Fibroblast of the aortic adventitia (primary cell): ENCODE measurements at regions not wholly inside any gene's neighbourhood (a gene's known extent, or its start where the extent isn't known, plus 50 kb on each side); places are given as distances from the start of the nearest gene placed in this dataset.
A peak's percentile ranks its signal among the peaks of the same experiment; 100 is the strongest.

Source experiments
- DNase-seq: peaks from one replicate; pipeline ENCODE4 v3.0.0-alpha.2; 2010; ENCODE audit warnings: low read depth
- H3K4me3 ChIP-seq: 2 replicates; pipeline ENCODE4 v1.5.1; 2011; ENCODE audit warnings: low read depth, mild to moderate bottlenecking, control low read depth, low read length, moderate library complexity
- TF ChIP-seq, protein P1 (sequence below): IDR thresholded peaks from 2 replicates; pipeline ENCODE4 v1.5.1; 2011; ENCODE audit warnings: mild to moderate bottlenecking, low read length, control low read depth, inconsistent platforms; ENCODE audit not compliant: insufficient read depth

DNA sequence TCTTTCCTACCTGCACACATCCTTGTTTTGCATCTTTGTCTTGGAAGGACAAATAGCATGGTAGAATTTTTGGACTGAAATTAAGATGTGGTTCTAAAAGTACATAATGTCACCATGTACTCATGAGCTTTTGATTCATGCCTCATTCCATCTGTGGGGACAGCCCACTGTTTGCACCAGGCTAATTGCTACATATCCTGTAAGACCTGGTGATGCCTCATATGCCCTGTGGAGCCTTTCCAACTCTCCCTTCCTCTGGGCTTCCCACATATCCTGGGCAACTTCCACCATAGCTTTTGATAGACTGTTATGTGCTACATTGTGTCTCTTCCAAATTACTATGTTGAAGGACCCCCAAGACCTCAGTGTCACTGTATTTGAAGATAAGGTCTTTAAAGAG, 213.6 kb upstream of the PREP start:
- no peak for DNase-seq
- H3K4me3 ChIP-seq, result no peak overlapping the region
- TF ChIP-seq, protein P1, sequence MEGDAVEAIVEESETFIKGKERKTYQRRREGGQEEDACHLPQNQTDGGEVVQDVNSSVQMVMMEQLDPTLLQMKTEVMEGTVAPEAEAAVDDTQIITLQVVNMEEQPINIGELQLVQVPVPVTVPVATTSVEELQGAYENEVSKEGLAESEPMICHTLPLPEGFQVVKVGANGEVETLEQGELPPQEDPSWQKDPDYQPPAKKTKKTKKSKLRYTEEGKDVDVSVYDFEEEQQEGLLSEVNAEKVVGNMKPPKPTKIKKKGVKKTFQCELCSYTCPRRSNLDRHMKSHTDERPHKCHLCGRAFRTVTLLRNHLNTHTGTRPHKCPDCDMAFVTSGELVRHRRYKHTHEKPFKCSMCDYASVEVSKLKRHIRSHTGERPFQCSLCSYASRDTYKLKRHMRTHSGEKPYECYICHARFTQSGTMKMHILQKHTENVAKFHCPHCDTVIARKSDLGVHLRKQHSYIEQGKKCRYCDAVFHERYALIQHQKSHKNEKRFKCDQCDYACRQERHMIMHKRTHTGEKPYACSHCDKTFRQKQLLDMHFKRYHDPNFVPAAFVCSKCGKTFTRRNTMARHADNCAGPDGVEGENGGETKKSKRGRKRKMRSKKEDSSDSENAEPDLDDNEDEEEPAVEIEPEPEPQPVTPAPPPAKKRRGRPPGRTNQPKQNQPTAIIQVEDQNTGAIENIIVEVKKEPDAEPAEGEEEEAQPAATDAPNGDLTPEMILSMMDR, result no peak

DNA sequence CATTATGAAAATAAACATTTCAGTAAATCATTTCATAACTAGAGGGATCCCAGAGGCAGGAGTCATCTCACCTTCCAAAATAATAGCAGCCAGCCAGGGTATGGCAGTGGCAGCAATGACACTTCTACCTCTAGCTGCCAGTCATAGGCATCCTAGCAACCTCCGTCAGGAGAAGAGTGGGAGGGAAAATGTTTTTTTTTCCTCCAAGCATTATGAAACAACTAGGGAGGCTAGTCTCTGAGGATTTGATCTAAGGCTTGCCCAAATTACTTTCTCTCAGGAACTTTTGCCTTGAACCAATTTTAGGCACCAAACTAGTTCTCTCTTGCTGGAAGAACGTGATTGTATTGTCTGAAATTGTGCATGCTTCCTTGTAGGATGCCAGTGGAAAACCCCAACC, 208.7 kb upstream of the PREP start:
- DNase-seq, result peak; percentile 40
- TF ChIP-seq, protein P1, result no peak

DNA sequence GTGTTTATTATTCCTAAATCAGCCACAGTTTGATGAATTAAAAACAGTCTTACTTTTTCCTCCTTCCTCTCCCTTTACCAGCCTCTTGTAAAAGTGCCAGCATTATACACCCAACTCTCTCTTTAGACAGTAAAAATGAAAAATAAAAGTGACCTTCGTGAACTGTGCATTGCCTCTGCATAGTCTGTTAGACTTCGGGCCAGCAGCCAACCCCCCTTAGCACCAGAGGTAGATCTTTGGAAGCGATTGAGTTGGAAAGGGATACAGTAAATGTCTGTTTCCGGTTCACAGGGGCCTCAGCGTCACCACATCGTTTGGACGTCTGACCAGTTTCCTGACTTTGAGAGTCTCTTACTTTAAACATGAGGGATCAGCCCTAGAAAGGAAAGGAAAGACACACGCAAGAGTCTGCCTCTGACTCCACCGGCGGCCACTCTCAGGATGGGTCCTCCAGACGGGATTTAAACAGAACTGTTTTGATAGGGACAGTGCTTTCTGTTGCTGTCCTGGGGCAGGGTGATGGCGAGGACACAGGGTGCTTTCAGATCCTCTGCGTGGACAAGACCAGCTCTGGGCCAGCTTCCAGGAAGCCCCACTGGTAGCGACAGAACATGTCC, 206.6 kb upstream of the PREP start:
- H3K4me3 ChIP-seq, result no peak overlapping the region
- DNase-seq, result no peak
- TF ChIP-seq, protein P1, result no peak

More for the DNA sequence above, 208.7 kb upstream of the PREP start:
- no peak overlapping the region for H3K4me3 ChIP-seq

DNA sequence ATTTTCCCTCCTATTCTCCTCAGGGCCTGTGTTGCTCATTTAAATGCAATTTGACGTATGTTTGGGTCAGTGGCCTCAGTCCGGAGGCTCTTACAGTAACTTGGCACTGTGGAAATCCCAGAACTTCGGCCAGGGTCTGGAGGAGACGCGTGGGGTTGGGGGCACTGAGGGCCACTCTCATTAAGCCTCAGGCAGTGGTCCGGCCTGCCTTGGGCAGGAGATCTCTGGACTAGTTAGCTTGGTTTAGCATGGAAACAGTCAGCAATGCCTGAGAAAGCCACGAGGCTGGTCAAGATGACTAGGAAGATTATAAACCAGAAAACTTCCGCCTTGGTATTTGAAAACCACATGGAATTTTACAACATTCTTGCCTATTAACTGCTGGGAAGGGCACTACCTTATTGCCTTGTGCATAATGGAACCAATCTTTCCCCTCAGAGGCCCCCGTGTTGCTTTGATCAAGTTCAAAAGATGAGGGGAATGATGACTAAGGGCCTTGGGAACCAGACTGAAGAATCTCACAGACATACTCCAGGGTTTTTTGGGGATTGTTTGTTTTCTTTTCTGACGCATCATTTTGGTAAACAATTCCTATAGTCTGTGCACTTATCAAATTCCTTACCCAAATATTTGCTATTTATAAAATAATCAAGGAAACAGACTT, 206.0 kb upstream of the PREP start:
- TF ChIP-seq, protein P1, result no peak
- no peak overlapping the region for H3K4me3 ChIP-seq
- DNase-seq, result peak; percentile 64

DNA sequence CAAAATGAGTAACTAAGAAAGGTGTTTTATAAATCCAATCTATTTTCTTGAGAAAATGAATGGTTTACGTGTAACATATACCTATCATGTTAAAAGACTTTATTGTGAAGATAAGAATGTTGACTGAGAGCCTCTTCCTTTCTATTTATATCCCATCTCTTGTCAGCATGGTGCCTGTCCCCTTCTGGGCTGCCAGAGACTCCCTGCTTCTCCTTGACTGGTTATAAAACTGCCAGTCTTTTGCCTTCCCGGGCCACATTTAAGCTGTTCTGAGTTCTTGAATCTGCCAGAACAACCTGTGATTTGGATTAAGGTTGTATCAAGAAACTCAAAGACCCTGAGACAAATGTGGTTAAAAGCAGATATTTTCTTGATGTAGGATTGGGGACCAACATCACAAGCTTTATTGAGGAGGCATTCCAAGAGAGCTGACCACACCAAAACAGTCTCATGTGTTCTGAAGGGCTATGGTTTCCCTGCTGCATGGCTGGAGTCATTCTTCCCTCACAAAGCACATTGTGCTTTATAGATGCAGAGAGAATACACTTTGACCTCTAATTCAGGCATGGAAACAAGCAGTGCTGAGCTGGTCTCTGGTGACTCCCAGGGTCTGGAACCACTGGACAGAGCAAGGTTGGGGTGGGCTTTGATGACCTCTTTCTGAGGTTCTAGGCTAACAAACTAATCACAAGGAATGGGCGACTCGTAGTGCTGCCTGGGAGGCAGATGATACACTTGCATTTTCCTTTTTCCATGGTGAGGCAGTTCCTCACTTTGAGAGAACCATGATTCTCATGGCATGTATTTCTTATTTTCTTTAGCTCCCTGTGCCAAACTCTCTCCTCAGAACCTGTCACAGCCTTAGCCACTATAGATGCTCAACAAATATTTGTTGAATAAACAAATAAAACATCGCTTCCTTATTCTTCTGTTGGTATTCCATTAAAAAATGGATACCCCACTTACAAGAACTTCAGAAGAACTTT, 205.0 kb upstream of the PREP start:
- H3K4me3 ChIP-seq, result no peak overlapping the region
- DNase-seq, result no peak
- TF ChIP-seq, protein P1, result no peak

DNA sequence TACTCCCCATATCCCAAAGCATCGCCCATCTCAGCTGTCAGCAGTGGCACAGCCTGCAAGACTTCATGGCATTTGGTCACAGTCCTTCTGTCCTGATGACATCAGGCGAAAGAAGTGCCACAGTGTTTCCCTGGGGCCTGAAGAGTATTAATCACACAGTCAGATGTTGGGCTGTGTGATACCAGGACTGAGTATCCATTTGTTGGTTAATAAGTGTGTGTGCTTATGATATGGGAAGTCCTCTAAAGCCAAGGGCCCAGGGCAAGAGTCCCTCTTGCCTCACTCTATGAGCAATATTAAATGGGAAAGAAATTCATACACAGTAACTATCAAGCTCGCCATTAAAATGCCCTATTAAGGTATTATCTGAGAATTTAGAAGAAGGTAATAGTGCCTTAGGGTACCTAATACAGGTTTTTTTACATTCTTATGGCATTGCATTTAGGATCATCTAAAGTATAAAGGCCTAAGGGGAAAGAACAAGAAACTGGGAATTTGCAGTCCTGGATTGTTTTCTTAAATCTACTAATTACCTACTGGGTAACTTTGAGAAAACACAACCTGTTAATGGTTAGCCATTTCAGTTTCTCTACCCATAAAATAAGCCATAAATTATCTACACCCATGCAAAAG, 204.1 kb upstream of the PREP start:
- H3K4me3 ChIP-seq, result no peak overlapping the region
- TF ChIP-seq, protein P1, result no peak
- no peak for DNase-seq
